CD4-positive, alpha-beta T cell treated with Interleukin-21 for 1 hour (primary cell): ENCODE measurements at regions not wholly inside any gene's neighbourhood (a gene's known extent, or its start where the extent isn't known, plus 50 kb on each side); places are given as distances from the start of the nearest gene placed in this dataset.
"Not testable (repeated sequence)": the region's sequence is repeated elsewhere in the genome, so short reads cannot be mapped to it uniquely, and the experiment has no call there.

Experiments
- DNase-seq: peaks from one replicate; pipeline ENCODE4 v3.0.0-alpha.2; 2020

DNA sequence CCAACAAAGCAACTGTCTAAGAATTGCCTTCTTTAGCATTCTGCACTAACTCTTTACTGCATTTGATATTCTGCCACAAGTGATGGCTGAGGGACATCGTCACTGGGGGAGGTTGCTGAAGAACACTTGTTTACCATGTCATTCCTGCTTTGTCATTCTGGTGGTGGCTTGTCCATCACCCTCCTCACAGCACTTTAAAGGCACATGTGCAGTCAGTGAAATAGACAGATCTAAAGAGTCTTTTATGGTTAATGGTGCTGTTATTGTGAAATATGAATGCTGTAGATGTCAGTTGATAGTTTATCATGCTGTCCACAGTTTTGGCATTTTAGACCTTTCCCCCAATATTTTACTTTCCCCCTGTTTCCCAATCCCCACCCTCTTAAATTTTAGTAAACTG, 120.9 kb upstream of the TSC22D1 start:
- no peak for DNase-seq

DNA sequence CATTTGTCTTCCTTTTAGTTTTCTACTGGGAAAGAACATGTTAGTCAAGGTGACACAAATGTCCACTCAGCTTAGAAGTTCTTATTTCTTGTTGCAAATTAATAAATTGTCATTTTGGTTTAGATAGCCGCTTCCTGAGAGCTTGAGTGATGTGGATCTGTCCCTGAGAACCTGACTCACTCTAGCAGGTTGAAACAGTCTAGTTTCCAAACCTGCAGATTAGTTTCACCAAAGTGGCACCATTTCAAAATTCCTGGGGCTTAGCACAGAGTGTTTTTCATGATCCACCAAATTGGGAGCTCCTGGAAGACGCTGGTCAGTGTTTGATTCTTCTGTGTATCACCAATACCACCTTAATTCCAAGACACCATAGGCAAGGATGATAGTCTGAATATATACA, 119.4 kb upstream of the TSC22D1 start:
- no peak for DNase-seq

GRCh38 chr13:44694842-44695241, 118.7 kb upstream of the TSC22D1 start:
- DNase-seq = no peak

DNA sequence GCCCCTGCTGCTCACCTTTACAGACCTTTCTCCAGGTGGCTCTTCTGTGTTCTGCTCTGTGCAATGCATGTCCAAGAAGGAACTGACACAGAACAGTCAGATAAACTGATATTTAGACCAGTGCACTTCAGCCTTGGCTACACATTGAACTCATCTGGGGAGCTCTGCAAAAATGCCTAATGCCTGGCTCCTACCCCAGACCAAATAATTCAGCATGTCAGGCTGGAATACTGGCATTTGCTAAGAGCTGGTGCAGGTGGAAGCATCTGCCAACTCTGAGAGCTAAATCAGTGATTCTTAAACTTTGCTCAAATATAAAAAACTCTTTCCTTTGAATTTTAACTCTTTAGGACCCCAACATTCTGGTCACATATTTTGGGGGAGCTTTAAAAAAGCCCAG, 118.2 kb upstream of the TSC22D1 start:
- no peak for DNase-seq

DNA sequence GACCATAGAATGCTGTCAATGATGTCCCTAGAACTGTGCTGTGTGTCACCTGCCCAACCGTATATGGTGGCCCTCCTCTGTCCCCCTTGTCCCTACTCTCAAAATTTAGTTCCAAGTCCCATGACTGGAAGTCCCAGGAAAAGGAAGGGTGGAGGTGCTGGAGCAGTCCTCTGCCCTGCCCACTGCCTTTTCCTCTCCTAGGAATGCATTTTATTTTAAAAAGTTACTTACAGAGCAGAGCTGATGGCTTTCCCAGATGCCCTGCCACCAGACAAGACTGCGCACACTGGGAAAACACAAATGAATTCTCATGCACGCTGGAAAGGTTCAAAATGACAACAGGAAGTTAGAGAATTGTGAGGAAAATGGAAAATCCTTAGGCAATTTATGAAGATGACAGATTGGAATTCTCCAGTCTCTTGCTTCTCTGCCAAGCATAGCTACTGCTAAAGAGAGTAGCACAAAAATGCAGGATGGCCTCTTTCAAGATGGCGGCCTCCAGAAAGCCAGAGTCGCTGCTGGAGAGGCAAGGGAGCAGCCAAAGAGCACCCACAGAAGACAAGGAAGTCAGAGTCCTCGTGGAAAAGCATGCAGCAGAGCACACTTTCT, 117.1 kb upstream of the TSC22D1 start:
- no peak for DNase-seq

DNA sequence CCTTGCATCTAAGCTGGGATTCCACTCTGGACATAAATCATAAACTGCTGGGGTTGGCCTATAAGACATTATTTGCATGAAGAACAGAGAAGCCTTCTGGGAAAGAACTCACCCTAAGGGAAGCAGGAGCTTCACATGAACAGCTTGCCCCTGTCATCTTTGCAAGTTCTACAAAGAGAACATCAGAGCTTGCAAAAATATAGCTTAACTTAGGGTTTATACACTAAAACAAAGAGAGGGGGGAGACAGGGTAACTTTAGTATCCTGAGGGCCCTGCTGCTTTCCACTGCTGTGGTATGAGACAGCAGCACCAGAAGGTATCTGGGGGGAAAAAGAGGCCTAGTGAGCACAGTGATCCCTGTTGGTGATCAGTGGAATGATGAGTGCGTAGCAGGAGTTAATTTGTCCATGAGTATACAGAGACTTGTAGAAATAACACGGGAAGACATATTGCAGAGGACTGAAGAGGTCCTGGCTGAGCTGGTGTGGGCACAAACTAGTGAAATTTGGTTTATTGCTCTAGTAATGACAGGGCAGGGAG, 116.1 kb upstream of the TSC22D1 start:
- DNase-seq = no peak

DNA sequence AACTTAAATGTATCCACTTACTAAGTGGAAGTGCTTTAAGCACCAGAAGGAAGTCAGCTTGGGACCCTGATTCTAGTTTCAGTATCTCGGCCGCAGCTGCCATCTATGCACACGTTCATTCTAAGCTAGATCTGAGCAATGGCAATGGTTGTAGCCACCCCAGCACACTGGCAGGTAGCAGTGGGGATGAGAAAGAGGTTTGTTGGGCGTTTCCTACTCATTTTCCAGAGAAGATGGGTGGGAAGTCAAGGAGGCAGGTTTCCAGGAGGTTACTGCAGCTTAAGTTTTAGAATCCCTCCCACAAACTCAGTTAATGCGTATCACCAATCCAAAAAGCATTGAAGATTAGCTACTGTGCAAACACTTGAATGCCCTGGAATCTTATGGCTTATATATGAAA, 114.2 kb upstream of the TSC22D1 start:
- DNase-seq = no peak

DNA sequence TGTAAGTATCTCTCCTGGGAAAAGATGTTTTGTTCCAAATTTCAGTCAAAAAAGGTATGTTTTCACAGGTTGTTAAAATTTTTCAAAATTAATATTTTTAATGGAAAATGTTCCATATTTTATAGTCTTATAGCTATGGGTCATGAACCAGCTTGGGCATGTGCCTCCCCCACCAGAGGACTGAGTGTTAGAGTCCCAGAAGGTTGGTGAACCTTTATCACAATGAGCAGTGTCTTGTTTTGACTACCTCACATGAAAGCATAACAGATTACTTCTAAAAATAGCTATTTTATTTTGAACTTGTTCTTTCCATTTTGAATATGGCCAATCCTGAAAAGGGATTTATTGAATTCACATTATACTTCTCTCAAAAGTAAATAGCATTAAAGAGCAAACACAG, 112.5 kb upstream of the TSC22D1 start:
- no peak for DNase-seq

DNA sequence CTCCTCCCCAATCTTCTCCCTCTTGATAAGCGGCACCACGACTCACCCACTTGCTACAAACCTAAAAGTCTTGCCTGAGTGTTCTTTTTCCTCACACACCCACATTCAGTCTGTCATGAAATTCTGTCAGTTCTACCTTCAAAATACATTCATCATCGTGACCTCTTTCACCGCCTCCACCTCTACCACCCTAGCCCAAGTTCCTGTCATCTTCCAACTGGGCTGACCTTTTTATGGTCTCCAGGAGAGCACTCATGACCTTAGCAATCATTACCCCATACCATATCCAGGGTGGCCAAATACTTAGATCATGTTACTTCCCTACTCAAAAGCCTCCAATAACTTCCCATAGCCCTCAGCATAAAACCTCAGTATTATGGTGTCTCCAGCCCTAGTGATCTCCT, 110.4 kb upstream of the TSC22D1 start:
- DNase-seq = no peak

GRCh38 chr13:44685641-44686040, 109.5 kb upstream of the TSC22D1 start:
- DNase-seq = no peak

- not testable (repeated sequence) for DNase-seq
These were observed 106.3 kb upstream of the TSC22D1 start for GRCh38 chr13:44682416-44682815.

DNA sequence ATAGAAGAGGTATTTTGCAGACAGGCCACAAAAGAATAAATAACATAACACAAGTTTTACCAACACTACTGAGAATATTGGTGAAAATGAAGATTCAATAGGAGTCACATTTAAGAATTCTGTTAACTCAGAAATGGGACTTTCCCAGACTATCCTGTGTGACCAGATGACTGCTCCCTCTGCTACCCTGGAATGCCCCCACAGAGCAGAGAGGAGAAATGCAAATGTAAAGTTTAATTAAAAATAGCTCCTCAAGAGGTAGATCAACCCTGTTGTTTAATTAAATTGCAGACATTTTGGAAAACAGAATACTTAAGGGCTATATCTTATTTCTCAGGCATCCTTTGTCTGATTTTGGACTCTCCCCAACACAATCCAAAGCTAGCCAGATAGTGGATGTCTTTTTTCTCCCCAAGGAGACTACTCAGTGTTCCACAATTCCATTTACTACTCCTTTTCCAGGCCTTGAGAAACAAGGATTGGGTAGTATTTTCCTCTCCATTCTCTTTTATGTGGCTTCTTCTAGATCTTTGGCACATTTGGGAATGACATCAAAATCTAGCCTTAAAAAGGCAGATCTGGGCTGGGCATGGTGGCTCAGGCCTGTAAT, 104.7 kb upstream of the TSC22D1 start:
- DNase-seq = no peak

GRCh38 chr13:44679597-44679996, 103.5 kb upstream of the TSC22D1 start:
- DNase-seq = no peak

DNA sequence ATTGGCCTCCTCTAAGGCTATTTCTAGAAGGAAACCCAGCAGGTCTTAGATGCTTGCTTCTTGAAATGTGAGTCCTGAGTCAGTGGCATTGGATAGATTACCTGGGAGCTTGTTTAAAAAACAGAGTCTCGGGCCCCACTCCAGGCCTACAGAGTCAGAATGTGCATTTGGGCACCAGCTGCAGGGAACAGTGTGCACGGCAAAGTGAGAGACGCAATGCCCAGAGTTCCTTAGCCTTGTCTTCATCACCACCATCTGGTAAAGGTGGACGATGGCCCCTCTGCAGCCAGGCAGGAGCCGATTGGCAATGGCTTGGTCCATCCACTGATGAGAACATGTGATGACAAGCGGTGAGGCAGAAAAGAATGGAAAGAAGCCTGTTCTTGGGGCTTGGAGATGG, 102.1 kb upstream of the TSC22D1 start:
- no peak for DNase-seq

DNA sequence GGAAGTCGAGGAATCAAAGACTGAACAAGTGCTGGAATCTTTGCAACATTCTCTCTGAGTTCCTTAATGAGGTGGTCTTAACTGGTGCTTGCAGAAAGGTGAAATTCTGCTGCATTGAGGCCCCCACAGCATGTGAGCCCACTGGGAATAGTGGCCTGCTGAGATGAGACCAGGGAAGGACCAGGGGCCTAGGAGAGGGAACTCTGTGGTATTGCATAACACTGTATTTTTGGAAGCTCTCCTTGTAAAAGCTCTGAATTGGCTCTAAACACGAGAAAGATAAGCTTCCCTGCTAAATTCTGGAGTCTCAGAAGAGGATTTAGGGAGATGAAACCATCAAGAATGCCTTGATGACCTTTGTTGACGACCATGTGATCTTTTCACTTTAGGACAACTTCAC, 100.4 kb upstream of the TSC22D1 start:
- no peak for DNase-seq

GRCh38 chr13:44669534-44669933, 93.4 kb upstream of the TSC22D1 start:
- no peak for DNase-seq

- no peak for DNase-seq
These were observed 92.6 kb upstream of the TSC22D1 start for GRCh38 chr13:44668688-44669087.

DNA sequence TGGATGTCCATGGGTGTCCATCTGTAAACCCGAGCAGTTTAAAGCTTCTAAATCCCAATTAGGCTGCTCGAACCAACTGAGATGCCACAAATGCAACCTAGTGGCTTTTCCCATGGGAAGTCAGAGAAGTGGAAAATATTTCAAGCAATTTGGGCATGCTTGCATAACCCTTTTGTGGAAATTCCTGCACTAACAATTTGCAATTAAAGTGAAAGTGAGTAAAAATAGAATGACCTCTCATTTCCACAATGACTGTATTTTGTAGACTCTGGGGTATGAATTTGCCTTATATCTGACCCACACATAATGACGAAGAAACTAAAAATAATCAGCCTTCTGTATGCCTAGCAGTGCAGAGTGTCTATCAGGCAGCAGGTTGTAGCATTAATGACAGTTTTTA, 91.8 kb upstream of the TSC22D1 start:
- DNase-seq = no peak

GRCh38 chr13:44666538-44666937, 90.4 kb upstream of the TSC22D1 start:
- DNase-seq = not testable (repeated sequence)

- no peak for DNase-seq
These were observed 88.2 kb upstream of the TSC22D1 start for GRCh38 chr13:44664308-44664707.

GRCh38 chr13:44662515-44662914, 86.4 kb upstream of the TSC22D1 start:
- DNase-seq = no peak

DNA sequence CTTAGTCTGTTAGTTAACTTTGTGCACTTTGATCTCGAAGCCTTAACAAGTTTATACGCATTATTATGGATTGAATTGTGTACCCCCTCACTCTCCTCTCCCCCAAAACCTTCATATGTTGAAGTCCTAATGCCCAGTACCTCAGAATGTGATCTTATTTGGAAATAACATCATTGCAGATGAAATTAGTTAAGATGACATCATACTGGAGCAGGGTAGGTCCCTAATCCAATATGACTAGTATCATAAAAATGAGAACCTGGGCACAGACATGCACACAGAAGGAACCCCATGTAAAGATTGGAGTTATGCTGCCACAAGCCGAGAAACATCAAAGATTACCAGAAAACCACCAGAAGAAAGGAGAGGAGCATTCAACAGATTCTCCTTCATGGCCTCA, 85.8 kb upstream of the TSC22D1 start:
- no peak for DNase-seq

DNA sequence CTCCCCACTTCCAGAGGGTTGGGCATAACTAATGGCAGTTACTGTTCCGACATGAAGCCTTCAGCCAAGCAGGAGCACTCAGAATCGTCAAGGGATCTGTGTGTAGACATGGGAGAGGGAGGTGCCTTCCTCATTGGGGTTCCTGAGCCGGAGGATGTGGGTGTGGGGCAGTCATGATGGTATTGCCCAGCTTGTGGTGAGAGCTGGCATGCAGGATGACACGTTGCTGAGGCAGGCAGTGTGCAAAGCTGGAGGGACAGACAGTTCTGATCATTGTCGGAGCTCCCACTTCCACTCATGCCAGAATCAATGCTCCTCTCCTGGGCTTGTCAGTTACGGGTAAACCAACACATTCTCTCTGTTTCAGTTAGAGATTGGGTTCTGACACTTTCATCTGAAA, 83.9 kb upstream of the TSC22D1 start:
- no peak for DNase-seq

GRCh38 chr13:44652962-44653660, 77.0 kb upstream of the TSC22D1 start:
- no peak for DNase-seq
